HFF-Myc (cell line): ENCODE measurements at regions not wholly inside any gene's neighbourhood (a gene's known extent, or its start where the extent isn't known, plus 50 kb on each side); places are given as distances from the start of the nearest gene placed in this dataset.
"Not testable (repeated sequence)": the region's sequence is repeated elsewhere in the genome, so short reads cannot be mapped to it uniquely, and the experiment has no call there.

Source experiments
- DNase-seq: peaks from one replicate; pipeline ENCODE4 v3.0.0-alpha.2; 2011; ENCODE audit warnings: low read depth; ENCODE audit errors: extremely low read depth
- H3K4me3 ChIP-seq: replicated peaks from 2 replicates; pipeline ENCODE4 v1.5.1; 2011; ENCODE audit warnings: low read depth, mild to moderate bottlenecking, control low read depth, low read length
- CTCF ChIP-seq: IDR thresholded peaks from 2 replicates; pipeline ENCODE4 v1.5.1; 2012; ENCODE audit warnings: mild to moderate bottlenecking, low read depth, low read length, control low read depth; ENCODE audit errors: missing control alignments

- peak; percentile 72 for TF ChIP-seq CTCF
- H3K4me3 ChIP-seq: no peak overlapping the region
- DNase-seq: peak; percentile 38
These were observed 610.4 kb downstream of the IPMK start for GRCh38 chr10:57657164-57657765.

GRCh38 chr10:57654856-57655255 is 612.8 kb downstream of the IPMK start:
- no peak overlapping the region for H3K4me3 ChIP-seq
- no peak for TF ChIP-seq CTCF
- DNase-seq: no peak

GRCh38 chr10:57645108-57645507 is 622.6 kb downstream of the IPMK start:
- not testable (repeated sequence) for DNase-seq

GRCh38 chr10:57638411-57638810 is 629.3 kb downstream of the IPMK start:
- no peak for TF ChIP-seq CTCF
- H3K4me3 ChIP-seq: no peak overlapping the region
- no peak for DNase-seq

More at GRCh38 chr10:57645108-57645507, 622.6 kb downstream of the IPMK start:
- H3K4me3 ChIP-seq: not testable (repeated sequence)

- TF ChIP-seq CTCF: no peak
- no peak overlapping the region for H3K4me3 ChIP-seq
- no peak for DNase-seq
These were observed 639.0 kb downstream of the IPMK start for GRCh38 chr10:57628592-57629284.

GRCh38 chr10:57627642-57628178 is 640.0 kb downstream of the IPMK start:
- no peak for DNase-seq
- no peak for TF ChIP-seq CTCF
- H3K4me3 ChIP-seq: no peak overlapping the region

GRCh38 chr10:57624856-57625592 is 642.7 kb downstream of the IPMK start:
- TF ChIP-seq CTCF: no peak
- no peak for DNase-seq

More at GRCh38 chr10:57624856-57625592, 642.7 kb downstream of the IPMK start:
- H3K4me3 ChIP-seq: no peak overlapping the region
